HG02571 (cell line): ENCODE measurements at regions not wholly inside any gene's neighbourhood (a gene's known extent, or its start where the extent isn't known, plus 50 kb on each side); places are given as distances from the start of the nearest gene placed in this dataset.

Experiments used
- ATAC-seq: cut with Tn5 transposase; IDR thresholded peaks from one replicate; pipeline ENCODE4 v1.9.1; 2021; ENCODE audit warnings: mild to moderate bottlenecking, moderate library complexity; ENCODE audit not compliant: unreplicated experiment

DNA sequence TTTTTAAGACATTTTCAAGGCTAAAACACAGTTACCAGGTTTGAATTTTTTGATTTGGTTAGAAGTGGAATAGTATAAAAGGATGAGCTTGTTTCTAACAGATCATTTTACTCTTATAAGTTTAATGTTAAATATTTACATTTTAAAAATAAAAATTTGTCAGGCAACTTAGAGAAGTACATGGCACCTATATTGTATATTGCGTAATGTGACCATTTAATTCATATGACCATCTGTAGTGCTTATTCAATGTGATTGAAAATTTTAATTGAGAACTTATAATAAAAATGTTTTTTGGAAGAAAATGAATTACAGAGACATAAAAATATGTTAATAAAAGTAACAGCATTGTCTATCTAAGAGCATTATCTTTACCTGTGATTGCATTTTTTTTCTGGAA lies 1632.4 kb downstream of the RPA4 start:
- no peak for ATAC-seq

DNA sequence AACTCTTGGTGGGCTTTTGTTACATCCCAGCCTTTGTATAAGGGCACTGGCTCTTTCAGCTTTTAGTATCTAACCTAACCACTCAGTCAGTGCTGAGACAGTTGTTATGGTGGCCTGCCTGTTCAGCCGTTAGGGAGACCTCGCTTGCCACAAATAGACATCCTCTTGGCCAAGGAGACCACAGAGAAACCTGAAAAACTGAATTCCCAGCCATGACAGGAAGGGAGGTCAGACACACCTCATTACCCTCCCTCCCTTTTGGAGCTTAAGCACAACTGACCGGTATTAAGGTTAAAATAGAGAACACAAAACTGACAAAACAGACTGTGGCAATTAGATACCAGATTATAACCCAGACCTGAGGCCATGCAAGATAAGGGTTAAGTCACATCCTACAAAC lies 1639.3 kb downstream of the RPA4 start:
- ATAC-seq = no peak

DNA sequence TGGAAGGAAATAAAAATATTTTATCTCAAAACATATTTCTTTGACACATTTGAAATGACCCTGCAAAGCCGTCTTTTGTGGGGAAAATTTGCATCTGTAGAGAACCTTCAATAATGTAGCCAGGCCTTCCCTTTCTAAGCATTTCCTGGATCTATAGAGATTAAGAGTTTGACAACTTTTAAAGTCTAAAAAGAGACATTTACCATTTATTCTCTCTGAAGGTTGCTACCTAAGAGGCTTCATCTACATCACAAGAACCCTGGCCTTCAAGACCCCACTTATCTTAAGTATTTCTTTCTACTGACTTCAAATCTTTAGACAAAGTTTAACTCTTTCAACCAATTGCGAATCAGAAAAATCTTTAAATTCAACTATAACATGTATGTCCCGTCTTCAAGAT lies 1639.8 kb downstream of the RPA4 start:
- no peak for ATAC-seq

DNA sequence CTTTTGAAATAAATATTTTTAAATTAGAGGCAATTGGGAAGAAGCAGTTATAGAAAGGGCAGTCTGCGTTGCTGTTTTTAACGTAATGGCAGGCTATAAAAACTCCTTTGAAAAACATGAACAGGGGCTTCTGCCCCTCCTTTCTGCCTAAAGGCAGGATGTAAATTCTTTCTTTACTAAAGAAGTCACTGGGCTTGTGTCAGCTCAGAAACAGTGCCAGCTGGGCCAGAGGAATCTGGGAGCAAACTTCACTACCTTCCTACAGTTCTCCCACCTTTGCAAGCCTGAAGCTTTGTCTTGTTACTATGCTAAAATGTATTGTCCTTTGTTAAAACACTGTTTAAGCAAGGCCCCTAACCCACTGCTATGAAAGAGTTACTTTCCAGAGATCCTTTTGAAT lies 1664.8 kb downstream of the RPA4 start:
- ATAC-seq = no peak

DNA sequence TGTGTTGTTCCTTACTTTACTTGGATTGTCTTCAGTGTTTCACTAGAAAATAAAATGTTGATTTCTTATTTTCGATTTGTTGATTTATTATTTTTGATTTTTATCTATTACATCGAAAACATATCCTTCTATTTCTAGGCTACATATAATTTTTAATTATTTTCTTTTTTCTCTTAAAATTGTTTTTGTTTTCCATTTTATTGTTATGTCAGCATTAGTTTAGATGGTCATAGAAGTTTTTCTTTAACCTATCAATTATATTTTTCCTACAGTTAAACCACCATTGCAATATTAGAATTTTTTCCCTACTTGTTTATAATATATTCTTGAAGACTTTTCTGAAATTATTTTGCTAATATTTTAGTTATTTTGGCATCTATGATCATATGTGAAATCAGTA lies 1685.1 kb downstream of the RPA4 start:
- no peak for ATAC-seq

DNA sequence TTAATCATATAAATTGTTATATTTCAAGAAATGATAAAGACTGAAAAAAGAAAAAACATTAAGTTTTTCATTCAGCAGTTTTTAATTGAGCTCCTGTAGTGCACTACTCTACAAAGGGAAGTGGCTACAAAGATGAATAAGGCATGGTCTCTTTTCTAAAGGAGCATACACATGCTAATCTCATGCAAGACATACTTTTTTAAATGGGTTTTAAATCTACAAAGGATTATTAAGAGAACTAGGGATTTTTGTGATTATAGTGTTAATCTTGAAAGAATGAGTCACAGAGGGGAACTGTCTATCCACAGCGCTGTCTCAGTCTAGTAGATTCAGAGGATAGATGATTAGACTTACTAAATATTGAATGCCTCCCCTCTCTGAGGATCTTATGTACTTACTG lies 1722.2 kb downstream of the RPA4 start:
- no peak for ATAC-seq

DNA sequence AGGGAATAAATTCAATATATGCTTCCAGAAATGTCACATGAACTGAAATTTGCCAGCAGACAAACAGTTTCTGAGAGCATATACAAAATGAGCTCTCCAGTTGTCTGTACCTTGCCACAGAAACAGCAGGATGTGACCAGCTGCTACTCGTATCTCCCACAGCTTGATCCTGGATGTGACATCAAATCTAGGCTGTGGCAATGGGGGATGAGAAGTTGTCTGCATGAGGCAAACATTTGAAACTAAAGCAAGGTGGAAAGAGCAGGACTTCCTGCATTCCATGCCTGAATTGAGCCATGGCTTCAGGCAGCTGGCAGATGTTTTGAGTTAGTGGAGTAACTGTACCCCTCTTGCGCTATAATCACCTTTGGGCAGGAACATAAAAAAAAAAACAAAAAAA lies 1724.0 kb downstream of the RPA4 start:
- ATAC-seq = no peak

DNA sequence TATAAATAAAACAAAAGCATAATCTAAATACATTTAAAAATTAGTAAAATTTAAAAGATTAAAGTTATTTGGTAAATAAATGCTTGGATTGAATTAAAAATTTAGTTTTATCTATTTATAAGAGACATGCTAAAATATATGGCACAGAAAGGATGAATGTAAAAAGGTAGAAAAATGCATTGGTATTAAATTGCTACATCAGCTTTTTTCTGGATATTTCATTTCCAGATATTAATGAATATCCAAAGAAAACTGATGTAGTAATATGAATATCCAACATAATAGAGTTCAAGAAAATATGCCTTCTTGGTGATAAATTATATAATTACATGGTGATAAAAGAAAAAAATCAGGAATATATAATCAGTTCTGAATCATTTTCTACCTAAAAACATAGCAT lies 1743.9 kb downstream of the RPA4 start:
- ATAC-seq = no peak

DNA sequence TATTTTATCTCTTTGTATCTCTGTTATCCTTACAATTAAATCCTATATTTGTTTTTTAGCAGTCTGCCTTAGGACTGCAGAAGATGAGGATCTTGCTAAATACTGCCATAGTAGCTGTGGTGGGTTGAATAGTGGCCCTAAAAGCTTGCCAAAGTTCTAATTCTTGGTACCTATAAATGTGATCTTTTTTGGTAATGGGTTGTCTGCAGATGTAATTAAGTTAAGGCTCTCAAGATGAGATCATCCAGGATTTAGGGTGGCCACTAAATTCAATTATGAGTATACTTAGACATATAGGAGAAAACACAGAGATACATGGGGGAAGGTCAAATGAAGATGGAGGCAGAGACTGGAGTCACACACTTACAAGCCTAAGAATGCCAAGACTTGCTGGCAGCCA lies 1753.7 kb downstream of the RPA4 start:
- no peak for ATAC-seq

DNA sequence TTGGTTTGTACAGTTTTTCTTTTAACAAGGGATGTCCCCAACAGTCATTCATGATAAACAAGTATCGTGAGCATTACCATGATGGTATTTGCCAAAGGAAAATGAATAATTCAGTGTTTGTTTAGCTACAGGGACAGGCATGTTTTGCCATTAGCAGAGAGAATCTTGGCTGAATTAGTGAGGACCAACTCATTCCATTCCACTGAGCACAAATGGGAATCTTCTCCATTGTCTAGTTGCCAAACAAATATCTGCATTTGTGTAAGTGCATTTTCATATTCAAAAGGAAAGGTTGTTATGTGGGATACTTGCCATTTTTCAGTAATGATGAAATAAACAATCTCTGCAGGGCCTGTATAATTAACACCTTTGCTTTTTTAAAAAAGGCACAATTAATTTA lies 1762.6 kb downstream of the RPA4 start:
- no peak for ATAC-seq

DNA sequence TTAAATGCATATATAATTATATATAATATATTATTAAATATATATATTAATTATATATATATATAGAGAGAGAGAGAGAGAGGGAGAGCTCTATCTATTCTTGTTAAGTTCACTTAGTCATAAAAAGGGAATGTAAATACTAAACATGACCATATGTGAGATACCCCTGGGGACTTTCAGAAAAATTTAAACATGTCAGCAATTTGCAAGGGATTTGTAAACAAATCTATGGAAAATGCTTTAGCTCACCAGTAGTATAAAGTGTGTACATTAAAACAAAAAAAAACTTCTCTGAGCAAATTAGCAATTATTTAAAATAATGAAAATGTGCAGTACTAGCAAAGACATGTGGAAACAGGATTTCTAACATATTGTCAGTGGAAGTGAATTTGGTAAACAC lies 1755.5 kb downstream of the PCDH19 start:
- ATAC-seq = no peak
